NCI-H1694 treated with DMSO at 0.1 percent for 48 hours (cell line): ENCODE measurements at regions not wholly inside any gene's neighbourhood (a gene's known extent, or its start where the extent isn't known, plus 50 kb on each side); places are given as distances from the start of the nearest gene placed in this dataset.

Experiments
- DNase-seq: peaks from one replicate; lab custom pipeline; 2025; lab: John Stamatoyannopoulos, UW

GRCh38 chr1:218582646-218583045, 237.5 kb downstream of the TGFB2 start:
- DNase-seq: no peak

GRCh38 chr1:218584418-218585155, 239.5 kb downstream of the TGFB2 start:
- no peak for DNase-seq

- no peak for DNase-seq
Observed at GRCh38 chr1:218585511-218586184, 240.5 kb downstream of the TGFB2 start.

DNA sequence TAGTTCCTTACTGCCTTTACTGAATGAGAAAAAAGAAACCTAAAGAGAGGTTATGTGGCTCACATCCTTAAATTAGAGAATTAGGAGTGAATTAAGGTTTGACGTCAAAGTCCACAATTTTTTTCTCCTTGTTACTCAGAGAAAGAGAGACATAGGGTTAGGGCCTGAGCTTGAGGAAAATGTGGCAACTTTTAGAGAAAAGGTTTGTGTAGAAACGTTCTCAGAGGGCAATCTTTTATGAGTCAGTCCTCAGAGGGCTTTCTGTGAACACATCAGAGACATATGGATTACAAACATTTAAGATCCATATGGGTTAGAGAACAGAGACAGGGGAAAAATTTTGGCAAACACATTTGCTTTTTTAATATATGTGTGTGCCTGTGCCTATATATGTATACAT, 242.8 kb downstream of the TGFB2 start:
- DNase-seq: no peak

DNA sequence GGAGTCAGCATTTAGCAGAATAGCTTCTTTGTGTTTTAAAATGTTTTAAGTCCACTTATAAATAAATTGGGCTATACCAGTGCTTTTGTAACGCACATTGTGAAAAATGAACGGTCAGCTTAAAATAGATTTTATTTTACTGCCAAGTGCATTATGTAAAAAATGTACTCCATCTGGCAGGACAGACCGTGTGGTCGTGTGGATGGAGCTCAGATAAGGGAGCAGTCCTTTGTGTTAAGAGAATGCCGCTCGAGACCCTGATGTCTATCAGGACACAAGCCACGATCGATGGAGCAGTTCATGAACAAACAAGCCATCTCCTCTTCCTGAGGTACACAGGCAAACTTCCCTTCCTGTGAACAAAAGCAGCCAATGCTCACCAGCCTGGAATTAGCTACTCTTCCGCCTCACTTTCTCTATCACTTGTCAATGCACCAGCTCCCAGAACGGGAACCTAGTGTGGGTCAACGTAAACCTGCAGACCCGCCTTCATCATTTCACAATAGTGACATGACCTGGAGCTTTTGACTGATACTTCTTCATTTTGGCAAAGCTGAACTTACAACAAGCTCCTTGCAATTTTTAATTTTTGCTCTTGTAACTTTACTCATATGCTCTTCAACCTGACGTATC, 243.5 kb downstream of the TGFB2 start:
- peak; percentile 17 for DNase-seq

DNA sequence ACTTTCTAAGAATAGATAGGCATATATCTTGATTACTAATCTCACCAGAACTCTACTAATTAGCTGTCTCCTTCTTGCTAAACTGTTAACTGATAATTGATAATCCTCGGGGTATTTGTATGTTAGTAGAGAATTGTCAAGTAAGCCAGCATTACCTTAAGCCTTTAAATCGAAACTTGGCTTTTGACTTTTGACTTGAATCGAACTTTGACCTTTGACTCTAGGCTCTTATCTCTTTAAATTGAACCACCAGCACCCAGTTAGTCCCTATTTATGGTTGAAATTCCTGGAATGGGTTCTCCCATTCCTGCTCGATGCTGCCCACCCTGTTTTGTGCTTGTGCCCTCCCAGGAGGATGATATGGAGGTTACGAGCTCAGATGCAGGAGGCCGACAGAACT, 244.4 kb downstream of the TGFB2 start:
- no peak for DNase-seq

DNA sequence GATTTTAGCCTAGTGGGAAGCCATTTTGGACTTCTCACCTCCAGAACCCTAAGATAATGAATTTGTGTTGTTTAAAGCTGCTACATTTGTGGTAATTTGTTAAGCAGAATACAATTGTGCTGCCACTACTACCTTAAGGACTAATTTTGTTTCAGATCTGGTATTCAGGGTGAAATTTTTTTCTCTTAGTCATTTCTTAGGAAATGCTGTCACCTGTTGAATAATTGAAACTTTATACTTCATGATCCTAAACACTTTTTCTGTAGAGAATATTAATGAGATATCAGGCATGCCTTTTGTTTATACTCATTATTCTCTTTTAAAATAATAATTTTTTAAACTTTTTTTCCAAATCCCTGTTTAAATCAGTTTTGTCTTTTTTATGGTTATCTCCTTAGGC, 246.8 kb downstream of the TGFB2 start:
- no peak for DNase-seq

DNA sequence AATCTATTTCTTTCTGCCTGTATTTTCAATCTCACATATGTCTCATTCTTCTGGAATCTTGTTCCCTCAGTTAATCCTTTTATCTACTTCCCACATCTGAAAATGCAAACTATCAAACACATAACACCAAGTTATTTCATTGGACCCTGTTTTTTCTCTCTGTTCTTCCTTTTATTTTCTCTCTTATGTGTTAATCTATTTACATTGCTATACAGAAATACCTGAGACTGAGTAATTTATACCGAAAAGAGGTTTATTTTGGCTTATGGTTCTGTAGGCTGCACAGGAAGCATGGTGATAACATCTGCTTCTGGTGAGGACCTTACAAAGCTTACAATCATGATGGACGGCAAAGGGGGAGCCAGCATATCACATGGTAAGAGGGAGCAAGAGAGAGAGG, 247.6 kb downstream of the TGFB2 start:
- DNase-seq: no peak

GRCh38 chr1:218600968-218601367, 255.8 kb downstream of the TGFB2 start:
- no peak for DNase-seq

- DNase-seq: no peak
Observed at GRCh38 chr1:218604217-218604616, 259.1 kb downstream of the TGFB2 start.

- no peak for DNase-seq
Observed at GRCh38 chr1:218611916-218612585, 266.9 kb downstream of the TGFB2 start.

- DNase-seq: no peak
Observed at GRCh38 chr1:218613105-218613504, 268.0 kb downstream of the TGFB2 start.

DNA sequence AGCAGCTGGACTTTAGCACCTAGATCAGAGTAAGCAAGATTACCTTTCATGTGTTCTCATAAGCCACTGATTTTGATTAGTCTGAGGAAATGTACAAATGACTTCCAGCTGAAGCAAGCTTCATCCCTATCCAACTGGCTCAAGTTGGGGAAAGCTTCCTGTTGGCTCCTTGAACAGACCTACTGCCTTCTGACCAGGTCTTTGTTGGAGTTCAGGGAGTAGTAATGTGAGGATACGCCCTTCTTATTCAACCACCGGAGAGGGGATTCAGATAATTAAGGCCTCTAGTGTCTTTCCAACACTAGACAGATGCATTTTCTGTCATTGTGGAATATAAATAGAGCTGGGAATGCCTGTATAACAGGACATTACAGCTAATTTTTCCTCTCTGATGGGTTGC, 268.9 kb downstream of the TGFB2 start:
- no peak for DNase-seq

DNA sequence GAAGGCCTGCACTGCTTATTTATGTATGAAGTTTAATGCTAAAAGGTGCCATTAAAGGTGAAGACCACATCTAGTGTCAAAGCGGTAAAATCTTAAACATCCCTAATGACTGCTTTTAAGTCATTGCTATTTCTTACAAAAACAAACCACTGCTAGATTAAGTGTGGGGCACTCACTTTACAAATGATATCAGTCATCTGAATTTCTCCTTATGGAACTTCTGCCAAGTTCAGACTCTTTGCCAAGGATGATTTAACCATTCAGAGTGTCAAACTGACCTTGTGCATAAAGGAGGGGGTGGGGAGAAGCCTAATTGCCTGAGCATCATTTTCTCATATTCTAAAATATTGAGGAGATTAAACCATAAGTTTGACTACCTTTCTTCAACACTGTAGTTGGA, 271.5 kb downstream of the TGFB2 start:
- no peak for DNase-seq

DNA sequence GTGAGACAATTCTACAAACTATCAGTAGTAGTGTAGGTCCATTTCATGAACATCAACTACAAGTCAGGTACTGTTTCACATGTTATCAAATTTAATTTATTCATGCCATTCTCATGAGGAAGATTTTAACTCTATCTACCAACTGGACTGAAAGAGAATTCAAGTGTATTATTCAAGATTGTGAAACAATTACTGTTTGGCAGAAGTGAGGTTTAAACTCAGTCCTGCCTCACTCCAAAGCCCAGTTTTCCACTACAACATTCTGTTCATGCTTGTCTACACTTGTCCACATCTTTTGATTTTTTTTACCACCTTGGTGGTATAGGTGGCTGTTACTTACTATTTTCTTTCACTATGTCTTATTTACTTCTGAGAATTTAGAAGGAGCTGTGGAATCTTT, 272.9 kb downstream of the TGFB2 start:
- no peak for DNase-seq

- no peak for DNase-seq
Observed at GRCh38 chr1:218620956-218621355, 275.8 kb downstream of the TGFB2 start.

DNA sequence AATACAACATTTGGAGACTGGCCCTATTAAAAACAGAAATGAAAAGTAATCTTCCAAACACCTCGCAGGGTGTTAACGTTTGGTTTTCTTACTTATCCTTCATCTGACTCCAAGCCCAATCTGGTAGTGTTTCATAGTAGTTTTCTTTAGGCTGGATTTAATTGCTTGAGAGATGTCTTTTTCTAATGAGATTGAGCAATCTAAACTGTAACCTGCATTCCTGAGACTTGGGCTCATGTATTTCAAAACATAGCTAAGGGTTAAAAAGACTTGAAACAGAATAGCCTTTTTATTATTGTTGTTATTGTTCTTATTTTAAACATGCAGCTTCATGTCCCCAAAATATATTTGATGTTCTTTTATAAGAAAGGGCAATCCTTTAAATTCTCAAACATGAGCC, 278.9 kb downstream of the TGFB2 start:
- no peak for DNase-seq

- no peak for DNase-seq
Observed at GRCh38 chr1:218625393-218625792, 280.3 kb downstream of the TGFB2 start.

- no peak for DNase-seq
Observed at GRCh38 chr1:218633238-218633988, 288.3 kb downstream of the TGFB2 start.

GRCh38 chr1:218634212-218634611, 289.1 kb downstream of the TGFB2 start:
- DNase-seq: no peak

DNA sequence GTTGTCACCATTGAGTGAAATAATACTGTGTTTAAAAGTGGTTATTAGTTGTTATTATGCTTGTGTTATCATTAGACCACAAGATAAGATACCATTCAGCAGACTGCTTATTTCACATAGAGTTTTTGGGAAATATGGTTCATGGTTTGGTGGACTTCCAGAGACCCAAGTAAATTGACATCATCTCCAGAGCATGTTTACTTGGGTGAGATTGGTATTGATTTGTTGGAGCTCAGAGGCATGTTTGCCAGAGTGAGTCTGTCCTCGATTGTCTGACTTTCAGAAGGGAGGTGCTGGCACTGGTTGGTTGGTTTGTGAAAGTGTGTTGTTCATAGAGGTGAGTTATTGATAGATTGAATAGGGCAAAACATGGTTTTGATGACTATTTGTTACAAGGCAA, 291.4 kb downstream of the TGFB2 start:
- DNase-seq: no peak

GRCh38 chr1:218640173-218640572, 295.0 kb downstream of the TGFB2 start:
- DNase-seq: no peak
